ENCODE measurements at regions not wholly inside any gene's neighbourhood (a gene's known extent, or its start where the extent isn't known, plus 50 kb on each side); places are given as distances from the start of the nearest gene placed in this dataset.

DNA sequence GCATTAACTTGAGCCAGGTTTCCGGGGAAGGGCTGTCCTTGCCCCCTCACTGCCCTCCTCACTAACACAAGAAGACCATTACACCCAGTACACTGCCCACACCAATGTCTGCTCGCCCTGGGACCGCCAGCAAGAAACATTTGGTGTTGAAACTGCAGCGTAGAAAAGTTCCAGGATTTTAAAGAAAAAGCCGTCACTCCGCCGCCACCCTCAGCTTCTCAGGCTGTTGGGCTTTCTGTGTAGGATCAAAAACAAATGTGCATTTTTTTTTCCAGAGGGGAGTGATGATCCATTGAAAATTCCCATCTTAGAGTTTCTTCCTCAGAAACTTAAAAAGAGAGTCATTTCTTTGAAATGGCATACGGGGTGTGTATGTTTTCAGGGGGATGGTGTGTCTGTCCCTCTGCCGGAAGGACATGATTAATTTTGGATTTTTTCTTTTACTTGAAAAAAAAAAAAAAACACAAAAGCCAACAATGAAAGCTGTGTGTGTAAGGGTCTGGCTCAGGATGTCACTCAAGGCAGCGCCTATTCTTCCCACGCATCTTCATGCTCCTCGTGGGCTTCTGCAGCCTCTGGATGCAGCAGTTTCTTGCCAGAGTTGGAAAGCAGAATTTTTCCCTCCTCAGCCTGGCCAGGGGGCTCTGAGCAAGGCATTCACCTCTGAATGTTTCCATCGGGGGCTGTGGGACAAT, 184.9 kb downstream of the GLI2 start:
- no peak for DNase-seq

DNA sequence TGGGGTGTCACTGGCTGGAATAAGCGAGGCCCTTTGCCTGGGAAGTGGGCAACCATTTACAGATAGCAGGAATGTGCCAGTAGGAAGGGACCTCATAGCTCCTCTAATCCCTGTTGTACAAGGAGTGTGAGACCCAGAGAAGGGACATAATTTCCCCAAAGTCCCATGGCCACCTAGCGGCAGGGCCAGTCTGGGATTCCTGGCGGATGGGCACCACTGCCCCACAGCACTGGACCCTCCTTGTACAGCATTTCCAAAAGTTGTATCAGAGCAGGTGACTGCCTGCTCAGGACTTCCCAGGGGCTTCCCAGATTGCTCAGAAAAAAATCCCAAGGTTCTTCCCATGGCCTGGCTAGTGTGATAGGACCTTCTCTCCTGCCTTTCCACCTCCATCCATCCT, 185.8 kb downstream of the GLI2 start:
- DNase-seq, result no peak

DNA sequence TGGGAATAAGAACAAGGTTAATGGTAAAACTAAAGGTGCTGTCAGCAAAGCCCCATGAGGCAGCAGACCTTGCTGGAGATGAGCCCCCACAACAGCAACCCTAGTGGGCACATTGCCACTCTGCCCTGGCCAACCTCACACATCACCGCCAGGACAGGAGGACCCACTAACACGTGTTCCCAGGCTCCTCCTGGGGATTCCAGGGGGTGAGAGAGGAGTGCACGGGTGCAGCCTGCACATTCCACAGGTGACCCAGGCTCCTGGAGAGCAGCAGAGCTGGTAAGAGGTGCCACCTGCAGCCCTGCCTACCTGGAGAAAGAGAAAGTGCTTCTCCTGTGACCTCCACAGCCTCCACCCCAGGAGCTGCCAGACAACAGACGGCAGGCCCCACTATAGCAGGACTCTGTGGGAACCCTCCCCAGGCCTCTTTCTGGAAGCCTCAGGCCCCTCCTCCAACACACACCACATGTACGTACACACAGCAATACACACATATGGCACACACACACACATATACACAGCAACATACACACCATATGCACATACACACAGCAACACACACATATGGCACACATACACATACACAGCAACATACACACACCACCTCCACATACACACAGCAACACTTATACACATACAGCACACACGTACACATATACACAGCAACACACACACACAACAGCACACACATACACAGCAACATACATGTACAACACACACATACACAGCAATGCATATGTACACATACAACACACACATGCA, 187.1 kb downstream of the GLI2 start:
- DNase-seq, result no peak

DNA sequence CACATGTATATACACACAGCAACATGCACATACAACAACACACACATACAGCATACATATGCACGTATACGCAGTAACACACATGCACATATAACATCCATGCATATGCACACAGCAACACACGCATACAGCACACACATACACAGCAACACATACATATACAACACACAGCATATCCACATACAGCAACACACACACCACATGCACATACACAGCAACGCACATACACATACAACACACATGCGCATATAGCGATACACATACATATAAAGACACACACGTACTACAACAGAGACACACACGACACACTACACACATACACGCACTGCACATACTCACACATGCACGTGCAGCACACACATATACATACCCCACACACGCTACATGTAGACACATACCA, 187.8 kb downstream of the GLI2 start:
- DNase-seq, result no peak

DNA sequence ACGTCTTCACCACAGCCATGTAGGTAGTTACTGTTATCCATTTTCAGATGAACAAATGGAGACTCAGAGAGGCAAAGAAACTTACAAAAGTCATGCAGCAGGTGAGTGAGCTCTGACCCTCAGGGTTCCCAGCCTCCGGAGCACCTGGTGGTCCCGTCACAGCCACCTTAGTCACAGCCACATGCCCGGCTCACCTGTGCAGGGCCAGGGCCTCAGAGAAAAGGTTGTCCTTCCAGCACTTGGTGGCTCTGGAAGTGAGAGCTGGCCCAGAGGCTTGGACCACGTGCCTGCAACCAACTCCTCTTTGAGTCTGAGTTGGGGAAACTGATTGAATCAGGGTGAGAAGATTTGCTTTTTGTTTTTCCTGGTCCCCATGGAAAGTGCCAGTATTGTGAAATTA, 189.3 kb downstream of the GLI2 start:
- no peak for DNase-seq

DNA sequence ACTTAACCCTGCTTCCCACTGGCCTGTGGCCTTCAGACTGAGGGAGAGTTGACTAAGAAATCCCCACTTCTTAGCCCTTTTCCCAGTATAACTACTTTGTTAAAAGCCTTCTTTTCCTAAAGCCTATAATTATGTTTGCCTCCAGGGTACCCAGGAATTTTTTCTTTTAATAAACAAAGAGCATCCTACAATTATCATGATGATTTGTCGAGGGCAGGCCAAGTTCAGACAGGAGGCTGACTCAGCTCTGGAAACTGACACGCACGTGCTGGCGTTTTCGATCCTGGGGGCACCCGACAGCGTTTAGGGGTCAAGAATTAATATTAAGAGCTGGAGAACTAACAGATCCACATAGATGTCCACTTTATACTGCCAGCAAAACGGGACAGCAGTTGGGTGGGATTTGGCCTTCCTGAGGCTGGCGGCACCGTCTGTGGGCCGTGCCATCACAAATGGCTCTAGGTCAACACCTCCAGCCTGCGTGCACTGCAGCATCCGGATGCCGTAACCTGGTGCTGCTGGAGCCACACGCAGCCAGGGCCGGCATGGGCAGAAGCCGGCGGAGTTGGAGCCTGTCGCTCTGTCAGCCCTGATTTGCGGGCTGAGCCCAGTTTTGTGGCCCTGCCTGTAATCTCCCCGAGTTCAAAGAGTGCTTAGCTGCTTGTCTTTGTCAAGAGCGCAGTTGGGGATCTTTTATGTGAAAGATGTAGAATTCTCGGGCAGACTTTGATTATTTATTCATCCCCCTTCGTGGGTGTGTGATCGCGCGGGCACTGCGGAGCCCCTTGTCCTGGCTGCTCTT, 191.0 kb downstream of the GLI2 start:
- no peak for DNase-seq

DNA sequence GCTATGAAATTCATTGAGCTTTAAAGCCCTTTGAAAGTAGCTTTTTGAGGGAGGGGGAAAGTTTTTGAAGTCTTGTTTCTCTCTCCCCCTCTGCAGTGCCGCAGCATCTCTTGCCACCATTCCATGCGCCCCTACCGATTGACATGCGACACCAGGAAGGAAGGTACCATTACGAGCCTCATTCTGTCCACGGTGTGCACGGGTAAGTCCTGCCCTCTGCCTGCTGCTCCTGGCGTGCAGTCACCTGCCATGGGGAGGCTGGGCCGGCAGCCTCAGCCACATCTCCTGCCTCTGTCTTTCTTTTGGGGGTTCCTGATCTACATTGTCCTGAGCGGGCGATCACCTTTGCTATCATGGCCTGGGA, 191.6 kb downstream of the GLI2 start:
- DNase-seq, result no peak

DNA sequence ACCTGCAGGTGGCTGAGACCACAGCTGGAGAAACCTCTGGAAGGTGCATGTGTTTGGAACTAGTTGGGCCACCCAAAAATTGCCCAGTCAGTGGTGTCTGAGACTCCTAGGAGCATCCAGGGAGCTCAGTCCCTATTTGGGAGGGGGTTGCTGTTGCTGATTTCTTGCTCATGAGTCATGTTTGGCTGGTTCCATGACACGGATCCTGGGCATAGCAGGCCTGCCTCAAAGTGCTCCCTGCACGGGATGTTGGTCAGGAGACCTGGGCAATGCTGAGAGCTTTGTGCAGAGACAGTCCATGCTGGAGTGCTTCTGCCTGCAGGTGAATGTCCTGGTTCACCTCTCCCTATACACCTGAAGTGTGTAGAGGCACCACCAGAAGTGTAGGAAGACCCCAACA, 194.2 kb downstream of the GLI2 start:
- no peak for DNase-seq

DNA sequence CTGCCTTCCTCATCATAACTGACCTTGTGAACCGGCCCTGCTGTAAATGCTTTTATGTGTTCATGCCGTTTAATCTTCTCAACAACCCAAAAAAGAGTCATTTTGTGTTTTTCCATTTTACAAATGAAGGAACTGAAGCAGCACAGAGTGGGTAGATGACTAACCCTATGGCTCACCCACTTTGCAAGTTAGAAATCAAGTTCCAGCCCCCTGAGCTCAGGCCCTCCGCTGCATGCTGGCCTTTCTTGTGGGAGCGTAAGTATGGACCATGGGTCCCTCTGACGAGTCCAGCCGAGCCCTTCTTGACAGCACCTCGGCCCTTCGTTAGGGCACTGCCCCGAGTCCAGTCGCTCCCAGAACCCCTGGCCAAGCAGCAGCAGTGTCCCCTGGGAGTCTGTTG, 194.6 kb downstream of the GLI2 start:
- no peak for DNase-seq

DNA sequence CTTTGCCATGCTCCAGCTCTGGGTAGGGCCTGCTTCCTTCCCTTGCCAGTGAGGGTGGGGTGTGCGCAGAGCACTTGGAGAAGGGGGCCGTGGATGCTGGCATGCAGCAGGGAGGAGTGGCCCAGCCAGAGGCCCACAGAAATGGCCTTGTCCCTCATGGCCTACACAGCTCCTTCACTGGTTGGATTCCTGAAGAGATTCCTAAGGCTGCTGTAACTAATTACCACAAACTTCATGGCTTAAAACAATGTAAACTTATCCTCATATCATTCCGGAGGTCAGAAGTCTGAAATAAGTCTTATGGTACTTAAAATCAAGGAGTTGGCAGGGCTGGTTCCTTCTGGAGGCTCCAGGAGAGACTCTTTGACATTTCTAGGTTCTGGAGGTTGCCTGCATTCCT, 195.2 kb downstream of the GLI2 start:
- DNase-seq, result no peak

DNA sequence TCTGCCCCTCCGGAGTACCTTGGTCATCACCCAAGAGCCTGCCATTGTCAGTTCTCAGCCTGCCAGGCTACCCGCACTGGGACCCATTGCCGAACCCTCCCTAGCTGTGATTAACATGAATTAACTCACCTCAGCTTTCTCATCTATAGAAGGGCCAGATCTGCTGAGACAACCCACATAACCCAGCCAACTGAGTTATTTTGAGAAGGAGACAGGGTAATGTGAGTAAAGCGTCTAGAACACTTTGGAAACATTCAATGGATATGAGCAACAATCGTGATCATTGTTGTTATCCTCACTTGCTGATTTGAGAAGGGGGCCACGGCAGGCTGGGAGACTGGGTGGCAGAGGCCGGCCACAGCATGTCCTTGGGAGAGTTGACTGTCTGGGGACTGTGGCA, 196.8 kb downstream of the GLI2 start:
- DNase-seq, result no peak

DNA sequence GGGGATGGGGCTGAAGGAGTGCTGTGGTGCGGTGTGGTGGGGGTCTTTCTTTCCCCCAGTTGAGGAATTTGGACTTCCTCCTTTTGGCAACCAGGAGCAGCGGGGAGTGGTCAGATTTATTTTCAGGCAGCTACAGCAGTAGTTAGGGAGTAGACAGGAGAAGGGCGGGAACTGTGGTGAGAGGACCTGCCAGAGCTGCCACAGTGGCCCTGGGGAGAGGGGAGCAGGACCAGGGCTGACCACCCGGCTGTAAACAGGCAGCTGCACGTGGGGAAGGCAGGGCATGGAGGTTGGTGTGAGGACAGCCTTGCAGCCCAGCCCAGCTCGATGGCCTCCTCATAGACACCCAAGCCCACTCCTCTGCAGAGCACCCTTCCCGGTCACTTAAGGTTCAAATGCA, 197.2 kb downstream of the GLI2 start:
- DNase-seq, result no peak

DNA sequence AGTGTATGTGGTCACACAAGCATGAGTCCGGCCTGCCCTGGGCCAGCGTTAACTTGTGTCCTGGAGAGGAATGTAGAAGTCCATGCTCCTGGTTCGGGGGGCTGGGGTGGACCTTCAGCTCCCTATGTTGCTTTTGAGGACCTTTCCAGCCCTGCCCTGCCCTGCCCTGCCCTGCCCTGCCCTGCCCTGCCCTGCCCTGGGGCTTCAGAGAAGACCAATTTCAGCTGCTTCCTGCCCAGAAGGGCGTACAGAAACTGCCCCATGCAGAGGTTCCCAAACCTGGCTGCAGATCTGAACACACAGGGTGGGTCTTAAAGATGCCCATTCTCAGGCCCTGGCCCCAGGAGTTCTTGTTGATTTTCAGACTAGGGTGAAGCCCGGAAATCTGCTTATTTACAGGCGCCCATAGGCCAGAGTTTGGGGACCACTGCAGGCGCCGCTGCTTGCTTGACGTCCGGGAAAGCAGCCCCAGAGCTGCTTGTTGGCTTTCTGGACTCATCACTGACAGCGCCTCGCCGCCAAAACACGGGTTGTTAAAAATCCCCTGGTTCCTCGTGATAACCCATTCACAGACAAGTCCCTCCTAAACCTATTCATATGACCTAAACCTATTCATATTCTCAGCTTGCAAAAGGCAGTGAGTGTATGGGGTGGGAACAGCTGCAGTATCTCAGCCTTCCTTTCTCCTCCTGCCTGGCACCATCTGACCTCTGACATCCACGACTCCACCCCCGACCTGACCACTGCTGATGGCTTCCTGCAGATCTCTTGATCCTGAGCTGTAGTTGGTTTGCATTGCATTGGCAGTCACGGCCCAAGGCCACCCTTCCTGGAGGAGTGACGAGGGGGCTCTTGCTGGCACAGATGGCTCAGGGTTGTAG, 198.3 kb downstream of the GLI2 start:
- no peak for DNase-seq

DNA sequence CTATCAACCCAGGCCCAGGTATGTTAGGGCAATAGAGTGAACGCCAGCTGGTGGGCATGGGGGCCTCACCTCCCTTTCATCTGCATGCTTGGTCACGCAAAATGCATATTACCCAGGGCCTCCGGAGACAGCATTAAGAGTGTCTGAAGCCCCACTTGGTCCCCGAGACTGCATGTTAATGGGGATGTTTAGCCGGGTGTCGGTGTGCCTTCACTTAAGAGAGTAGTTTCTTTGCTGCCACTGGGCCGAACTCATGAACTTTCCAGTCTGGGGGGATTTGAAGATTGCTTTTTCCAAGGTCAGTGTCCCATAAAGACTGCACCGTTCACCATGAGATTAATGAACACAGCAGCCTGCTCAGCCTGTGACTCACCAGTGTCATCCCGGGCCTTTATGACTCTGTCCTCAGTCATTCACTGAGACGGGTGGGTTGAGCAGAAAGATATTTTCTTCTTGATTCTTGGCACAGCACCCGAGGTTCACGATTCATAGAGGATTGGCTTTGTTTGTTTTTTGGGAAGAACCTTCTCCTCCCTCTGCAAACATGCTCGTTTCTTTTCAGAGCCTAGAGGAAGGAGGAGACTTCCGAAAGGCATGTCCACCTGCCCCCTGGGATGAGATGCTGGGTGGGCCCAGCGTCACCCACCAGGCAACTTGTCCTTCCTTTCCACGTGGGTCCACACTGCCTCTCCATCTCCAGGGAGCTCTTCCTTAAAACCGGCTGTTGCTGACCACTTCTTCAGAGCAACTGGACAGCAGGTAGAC, 199.1 kb downstream of the GLI2 start:
- no peak for DNase-seq

DNA sequence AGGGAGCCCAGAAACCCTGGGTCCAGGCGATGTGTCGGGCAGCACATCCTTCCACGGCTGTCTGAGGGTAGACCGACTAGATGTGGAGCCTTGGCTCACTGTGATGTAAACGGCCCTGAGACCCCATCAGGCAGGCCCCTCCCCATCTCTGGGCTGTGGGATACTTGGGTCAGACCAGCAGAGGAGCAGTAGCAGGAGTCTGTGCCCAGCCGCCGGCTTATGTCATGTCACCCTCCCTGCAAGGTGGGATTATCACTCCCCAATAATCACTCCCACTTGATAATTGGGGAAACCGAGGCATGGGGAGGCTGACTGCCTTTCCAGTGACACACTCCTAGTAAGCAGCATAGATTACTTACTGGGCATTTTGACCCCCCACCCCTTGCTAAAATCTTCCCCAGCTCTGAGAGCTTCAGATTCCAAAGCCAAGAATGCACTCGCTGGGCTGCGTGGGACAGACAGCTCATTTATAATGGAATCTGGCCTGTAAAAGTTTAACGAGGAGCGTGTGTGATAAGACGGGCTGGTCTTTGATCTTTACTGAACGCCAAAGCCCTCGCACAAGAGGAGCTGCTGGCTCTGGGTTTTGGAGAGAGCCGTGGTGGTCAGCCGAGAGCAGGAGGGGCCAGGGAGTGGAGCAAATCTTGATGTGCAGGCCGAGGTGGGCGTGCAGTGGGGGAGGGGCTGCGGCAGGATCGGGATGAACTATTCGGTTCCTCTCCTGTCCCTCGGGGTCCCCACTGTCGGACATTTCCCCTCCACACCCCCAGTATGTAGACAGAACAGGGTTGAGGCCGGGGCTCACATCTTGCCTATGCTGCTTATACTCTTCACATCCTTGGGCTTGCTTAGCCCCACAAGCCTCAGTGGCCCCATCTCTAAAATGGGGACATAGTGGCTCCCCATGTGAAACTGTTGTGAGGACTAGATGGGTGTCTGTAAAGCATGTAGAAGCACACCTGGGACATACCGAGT, 200.0 kb downstream of the GLI2 start:
- no peak for DNase-seq

DNA sequence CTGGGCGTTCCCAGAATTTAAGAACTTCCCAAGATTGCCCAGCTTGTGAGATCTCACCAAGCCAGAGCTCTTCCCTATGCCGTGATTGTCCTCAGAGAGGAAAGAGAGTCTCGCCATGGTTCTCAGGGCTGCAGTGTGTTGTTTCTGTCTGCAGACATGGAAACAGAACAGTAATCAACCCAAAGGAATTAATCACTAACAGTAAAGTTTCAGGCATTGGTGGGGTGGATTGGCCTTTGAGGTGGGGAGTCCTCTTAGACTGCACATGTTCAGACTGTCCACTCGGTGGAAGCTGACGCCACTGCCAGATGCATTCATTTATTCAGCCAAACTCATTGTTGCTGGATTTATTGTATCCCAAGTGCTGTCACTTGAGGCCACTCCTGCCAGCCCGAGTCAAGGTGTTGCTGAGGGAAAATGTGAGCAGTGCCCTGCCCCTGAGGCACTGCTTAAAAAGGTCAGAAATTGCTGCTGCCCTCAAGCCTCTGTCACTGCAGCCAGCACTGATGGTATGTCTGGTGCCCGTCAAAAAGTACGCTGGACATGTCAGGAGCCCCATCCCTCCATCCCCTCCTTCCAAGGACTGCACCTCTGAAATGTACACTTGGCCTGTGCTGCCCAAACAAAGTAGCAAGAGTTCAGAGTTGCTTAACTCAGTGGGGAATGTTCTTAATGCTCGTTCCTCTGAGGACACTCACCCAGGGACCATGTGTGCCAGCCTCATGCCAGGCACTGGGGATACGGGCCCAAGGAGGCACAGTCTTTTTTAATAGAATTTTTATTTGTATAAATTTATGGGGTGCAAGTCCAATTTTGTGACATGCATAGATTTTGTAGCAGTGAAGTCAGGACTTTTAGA, 201.0 kb downstream of the GLI2 start:
- DNase-seq, result no peak

DNA sequence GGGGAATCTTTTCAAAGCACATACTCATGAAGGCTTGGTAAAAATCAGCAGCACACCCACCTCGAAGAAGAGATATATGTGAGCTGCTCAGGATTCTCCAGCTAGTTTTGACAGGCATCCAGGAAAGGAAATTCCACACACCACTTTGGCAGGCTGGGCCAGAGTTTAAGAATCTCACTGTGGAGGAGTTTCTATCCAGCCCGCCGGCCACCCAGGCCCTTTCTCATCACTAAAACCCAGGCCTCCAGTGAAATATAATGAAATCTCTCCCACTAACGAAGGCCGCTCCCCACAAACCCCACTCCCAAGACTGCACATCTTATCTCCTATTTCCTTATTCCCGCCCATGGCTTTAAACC, 202.0 kb downstream of the GLI2 start:
- no peak for DNase-seq

DNA sequence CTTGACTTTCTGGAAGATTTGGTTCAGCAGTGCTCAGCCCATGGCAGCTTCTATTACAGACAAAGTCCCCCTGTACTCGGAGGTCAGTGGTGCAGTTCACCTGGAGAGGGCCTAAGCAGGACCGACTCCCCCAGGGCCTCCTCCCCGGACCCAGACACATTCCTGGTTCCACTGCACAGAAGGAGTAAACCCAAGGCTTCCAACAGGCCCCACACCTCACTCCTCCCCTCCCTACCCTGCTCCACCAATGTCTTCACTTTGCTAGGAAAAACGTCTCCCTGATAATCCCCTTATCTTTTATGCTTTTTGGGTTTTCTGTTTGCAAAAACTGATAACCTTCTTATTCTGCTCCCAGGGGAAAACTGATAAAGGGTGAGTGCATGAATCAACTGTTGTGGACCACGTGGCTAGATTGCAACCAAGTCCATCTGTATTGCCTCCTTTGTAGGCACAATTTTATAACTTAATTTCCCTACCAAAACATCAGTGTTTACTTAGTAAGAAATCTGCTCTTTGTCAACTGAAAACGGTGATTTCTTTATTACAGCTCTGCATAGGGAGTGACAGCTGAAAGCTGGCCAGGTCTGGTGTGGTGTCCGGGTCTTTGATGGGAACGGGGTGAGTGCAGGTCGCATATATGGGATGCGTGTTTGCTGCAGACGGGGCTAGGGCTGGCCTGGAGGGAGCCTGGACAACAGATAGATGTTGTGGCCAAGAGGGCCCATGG, 202.5 kb downstream of the GLI2 start:
- no peak for DNase-seq

DNA sequence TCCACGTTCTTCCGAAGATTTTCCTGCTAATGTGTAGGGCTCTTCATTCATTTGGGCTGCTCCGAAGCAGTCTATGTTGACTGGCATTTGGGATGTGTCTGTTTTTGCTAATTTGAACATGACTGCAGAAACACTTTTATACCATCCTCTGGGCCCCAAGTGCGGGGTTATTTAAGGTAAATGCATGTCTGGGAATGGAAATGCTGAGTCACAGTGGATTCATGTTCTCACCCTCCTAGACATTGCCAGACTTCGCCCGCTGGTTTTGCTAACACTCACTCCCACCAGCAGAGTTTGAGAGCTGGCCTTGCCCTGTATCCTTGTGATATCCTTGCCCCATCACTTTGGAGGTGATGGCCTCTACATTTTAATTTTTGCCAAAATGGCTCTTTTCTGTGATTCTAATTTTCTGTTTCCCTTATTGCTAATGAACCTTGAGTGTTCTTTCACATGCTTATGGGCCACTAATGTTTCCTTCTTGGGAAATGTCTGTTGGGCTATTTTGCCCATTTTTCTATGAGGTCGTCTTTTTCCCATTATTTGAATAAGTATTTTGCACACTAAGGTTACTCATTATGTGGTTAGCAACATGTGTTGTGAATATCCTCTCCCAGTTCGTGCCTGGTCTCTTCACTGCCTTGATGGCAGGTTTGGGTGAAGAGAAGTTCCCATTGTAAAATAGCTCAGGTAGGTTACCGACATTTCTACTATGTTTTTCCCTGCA, 204.1 kb downstream of the GLI2 start:
- DNase-seq, result no peak

Measured in activated effector memory CD4-positive, alpha-beta T cell treated with Interleukin-2 at 50 U/mL for 16 hours (primary cell).